Astrocyte (in vitro differentiated cells and primary cell): ENCODE measurements at regions not wholly inside any gene's neighbourhood (a gene's known extent, or its start where the extent isn't known, plus 50 kb on each side); places are given as distances from the start of the nearest gene placed in this dataset.

Source experiments
- DNase-seq: peaks from one replicate; pipeline ENCODE4 v3.0.0-alpha.2; 2010; ENCODE audit warnings: low read depth
- FAIRE-seq: peaks from 2 replicates; lab custom pipeline; 2011; peaks lifted over from hg19 to GRCh38; lab: Jason Lieb, UNC
- H2AFZ ChIP-seq: 2 replicates; pipeline ENCODE4 v1.6.0; 2012; ENCODE audit warnings: low read depth, low read length, inconsistent platforms
- H3K27ac ChIP-seq: 2 replicates; pipeline ENCODE4 v1.5.1; 2011; ENCODE audit warnings: low read depth, low read length, inconsistent platforms
- H3K27me3 ChIP-seq: 2 replicates; pipeline ENCODE4 v1.6.0; 2011; ENCODE audit warnings: low read length, inconsistent platforms; ENCODE audit not compliant: insufficient read depth
- H3K36me3 ChIP-seq: 2 replicates; pipeline ENCODE4 v1.5.1; 2011; ENCODE audit warnings: low read length, inconsistent platforms; ENCODE audit not compliant: insufficient read depth
- H3K4me1 ChIP-seq: 2 replicates; pipeline ENCODE4 v1.5.1; 2011; ENCODE audit warnings: low read length, inconsistent platforms; ENCODE audit not compliant: insufficient read depth
- H3K4me2 ChIP-seq: 2 replicates; pipeline ENCODE4 v1.6.0; 2012; ENCODE audit warnings: low read length, inconsistent platforms
- H3K4me3 ChIP-seq: 2 replicates; pipeline ENCODE4 v1.5.1; 2011; ENCODE audit warnings: low read depth, mild to moderate bottlenecking, low read length, inconsistent platforms; ENCODE audit not compliant: insufficient read depth
- H3K79me2 ChIP-seq: 2 replicates; pipeline ENCODE4 v1.6.0; 2012; ENCODE audit warnings: mild to moderate bottlenecking, low read length, inconsistent platforms; ENCODE audit not compliant: insufficient read depth
- H3K9ac ChIP-seq: 2 replicates; pipeline ENCODE4 v1.6.0; 2012; ENCODE audit warnings: mild to moderate bottlenecking, low read length, inconsistent platforms
- H3K9me3 ChIP-seq: 2 replicates; pipeline ENCODE4 v1.5.1; 2012; ENCODE audit warnings: low read depth, mild to moderate bottlenecking, low read length, inconsistent platforms; ENCODE audit not compliant: insufficient read depth
- H4K20me1 ChIP-seq: 2 replicates; pipeline ENCODE4 v1.6.0; 2012; ENCODE audit warnings: low read length, inconsistent platforms; ENCODE audit not compliant: insufficient read depth
- H3K27ac Mint-ChIP-seq: one replicate; pipeline ENCODE4 v1.8.0; 2021; ENCODE audit warnings: mild to moderate bottlenecking, mixed read lengths; ENCODE audit not compliant: unreplicated experiment
- H3K27me3 Mint-ChIP-seq: one replicate; pipeline ENCODE4 v1.8.0; 2021; ENCODE audit warnings: low read depth, mixed read lengths; ENCODE audit not compliant: unreplicated experiment
- H3K36me3 Mint-ChIP-seq: one replicate; pipeline ENCODE4 v1.8.0; 2021; ENCODE audit warnings: low read depth, mixed read lengths; ENCODE audit not compliant: unreplicated experiment
- H3K4me1 Mint-ChIP-seq: one replicate; pipeline ENCODE4 v1.8.0; 2021; ENCODE audit warnings: low read depth, mixed read lengths; ENCODE audit not compliant: unreplicated experiment
- H3K4me3 Mint-ChIP-seq: one replicate; pipeline ENCODE4 v1.8.0; 2021; ENCODE audit warnings: mild to moderate bottlenecking, moderate library complexity, mixed read lengths; ENCODE audit not compliant: unreplicated experiment
- H3K9me3 Mint-ChIP-seq: one replicate; pipeline ENCODE4 v1.8.0; 2021; ENCODE audit warnings: mild to moderate bottlenecking, mixed read lengths; ENCODE audit not compliant: unreplicated experiment
- CTCF ChIP-seq: IDR thresholded peaks from 2 replicates; pipeline ENCODE4 v1.5.1; 2011; ENCODE audit warnings: low read depth, mild to moderate bottlenecking, inconsistent platforms, low read length, moderate library complexity; ENCODE audit not compliant: insufficient read depth
- EZH2 ChIP-seq: IDR thresholded peaks from 2 replicates; pipeline ENCODE4 v1.6.1; 2012; ENCODE audit warnings: mild to moderate bottlenecking, low read length, inconsistent platforms; ENCODE audit not compliant: insufficient read depth

- H3K36me3 ChIP-seq = no peaks in the 10 kb centered on the region
- H3K27ac ChIP-seq = no peak overlapping the region
- Mint-ChIP-seq H3K27me3 (no peaks in the 10 kb centered on the region), H3K36me3 (no peaks in the 10 kb centered on the region), H3K27ac (no peak overlapping the region), H3K4me3 (no peak overlapping the region), H3K9me3 (peaks cover 7% of the 10 kb centered on the region), H3K4me1 (no peaks in the 10 kb centered on the region)
- no peaks in the 10 kb centered on the region for H3K9me3 ChIP-seq
- no peaks in the 10 kb centered on the region for H3K4me1 ChIP-seq
- no peak overlapping the region for H2AFZ ChIP-seq
- DNase-seq = no peak
- H3K9ac ChIP-seq = no peak overlapping the region
- no peaks in the 10 kb centered on the region for H3K27me3 ChIP-seq
- H3K79me2 ChIP-seq = no peaks in the 10 kb centered on the region
- no peak overlapping the region for H3K4me2 ChIP-seq
- no peak overlapping the region for H3K4me3 ChIP-seq
- no peak for TF ChIP-seq CTCF
- TF ChIP-seq EZH2 = no peak
- FAIRE-seq = no peak
- no peaks in the 10 kb centered on the region for H4K20me1 ChIP-seq
Observed at GRCh38 chr1:193313354-193314140, 127.1 kb upstream of the B3GALT2 start.

- Histone ChIP-seq H3K4me1 (no peaks in the 10 kb centered on the region), H3K27ac (no peak overlapping the region), H2AFZ (no peak overlapping the region), H3K4me3 (no peak overlapping the region), H3K9me3 (no peaks in the 10 kb centered on the region), H3K36me3 (no peaks in the 10 kb centered on the region), H3K79me2 (no peaks in the 10 kb centered on the region), H3K27me3 (no peaks in the 10 kb centered on the region), H3K9ac (no peak overlapping the region), H3K4me2 (no peak overlapping the region), H4K20me1 (no peaks in the 10 kb centered on the region)
- H3K4me3 Mint-ChIP-seq = no peak overlapping the region
- no peak for FAIRE-seq
- H3K9me3 Mint-ChIP-seq = peaks cover 2% of the 10 kb centered on the region
- no peaks in the 10 kb centered on the region for H3K27me3 Mint-ChIP-seq
- no peak for TF ChIP-seq EZH2
- TF ChIP-seq CTCF = no peak
- peaks cover 3% of the 10 kb centered on the region for H3K4me1 Mint-ChIP-seq
- no peaks in the 10 kb centered on the region for H3K36me3 Mint-ChIP-seq
- no peak for DNase-seq
- H3K27ac Mint-ChIP-seq = no peak overlapping the region
Observed at GRCh38 chr1:193312432-193312831, 126.0 kb upstream of the B3GALT2 start.
